ENCODE measurements at regions not wholly inside any gene's neighbourhood (a gene's known extent, or its start where the extent isn't known, plus 50 kb on each side); places are given as distances from the start of the nearest gene placed in this dataset.
"Not testable (repeated sequence)": the region's sequence is repeated elsewhere in the genome, so short reads cannot be mapped to it uniquely, and the experiment has no call there.

- no peak for DNase-seq (ENCODE audit: low read depth in 3 of 3, low spot score in 2 of 3)
Observed at GRCh38 chr6:27679964-27680694, 207.2 kb upstream of the ZNF184 start.

DNA sequence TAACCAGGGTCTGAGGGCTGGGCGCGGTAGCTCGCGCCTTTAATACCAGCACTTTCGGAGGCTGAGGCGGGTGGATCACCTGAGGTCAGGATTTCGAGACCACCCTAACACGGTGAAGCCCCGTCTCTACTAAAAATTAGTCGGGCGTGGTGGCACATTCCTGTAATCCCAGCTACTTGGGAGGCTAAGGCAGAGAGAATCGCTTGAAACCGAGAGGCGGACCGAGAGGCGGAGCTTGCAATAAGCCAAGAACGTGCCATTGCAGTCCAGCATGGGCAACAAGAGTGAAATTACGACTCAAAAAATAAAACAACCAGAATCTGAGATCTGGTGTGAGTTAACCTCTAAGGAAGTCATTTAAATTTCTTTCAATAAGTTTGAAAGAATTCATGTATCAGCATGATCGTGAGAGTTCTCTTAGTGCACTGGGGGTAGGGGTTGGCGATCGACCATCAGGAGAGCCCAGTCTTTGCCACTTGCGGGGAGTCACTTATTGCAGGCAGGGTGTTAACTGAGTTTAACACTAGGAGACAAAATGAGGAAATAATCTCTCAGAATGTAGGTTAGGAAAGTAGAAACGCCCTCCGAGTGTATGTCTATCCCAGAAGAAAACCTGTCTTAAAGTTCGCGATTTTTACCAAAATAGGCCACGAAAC is 206.5 kb upstream of the ZNF184 start:
- no peak for DNase-seq (ENCODE audit: low read depth in 3 of 3, low spot score in 2 of 3)

DNA sequence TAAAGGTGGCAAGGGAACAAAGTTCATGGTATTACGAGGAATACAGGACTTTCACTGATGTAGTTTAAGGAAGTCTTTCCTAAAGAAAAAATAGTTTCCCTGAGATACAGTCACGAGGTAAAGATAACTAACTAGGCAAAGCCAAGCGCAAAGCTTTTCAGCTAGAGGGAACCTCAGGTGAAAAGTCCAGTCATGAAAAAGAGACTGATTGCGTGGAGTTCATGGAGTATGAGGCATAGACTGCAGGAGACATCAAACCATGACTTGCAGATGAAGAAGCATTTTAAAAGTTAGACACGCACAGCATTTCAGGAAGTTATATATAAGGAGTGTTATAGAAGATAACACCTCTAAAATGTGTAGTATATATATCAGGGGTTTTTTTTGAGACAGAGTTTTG is 205.6 kb upstream of the ZNF184 start:
- DNase-seq (ENCODE audit: low read depth in 3 of 3, low spot score in 2 of 3): no peak

DNA sequence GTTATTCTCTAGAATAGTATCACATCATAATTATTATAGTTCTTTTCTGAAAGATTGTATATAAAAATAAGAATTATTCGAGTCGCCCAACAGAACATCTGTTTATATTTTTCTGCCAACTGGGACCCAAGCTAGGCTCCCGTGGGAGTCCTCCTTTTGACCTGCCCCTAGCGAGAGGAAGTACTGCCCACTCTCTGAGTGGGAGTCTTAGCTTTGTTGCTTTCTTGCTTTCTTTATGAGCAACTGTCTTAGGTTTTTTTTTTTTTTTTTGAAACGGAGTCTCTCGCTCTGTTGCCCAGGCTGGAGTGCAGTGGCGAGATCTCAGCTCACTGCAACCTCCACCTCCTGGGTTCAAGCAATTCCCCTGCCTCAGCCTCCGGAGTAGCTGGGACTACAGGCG is 202.0 kb upstream of the ZNF184 start:
- DNase-seq (ENCODE audit: low read depth in 3 of 3, low spot score in 2 of 3): no peak

DNA sequence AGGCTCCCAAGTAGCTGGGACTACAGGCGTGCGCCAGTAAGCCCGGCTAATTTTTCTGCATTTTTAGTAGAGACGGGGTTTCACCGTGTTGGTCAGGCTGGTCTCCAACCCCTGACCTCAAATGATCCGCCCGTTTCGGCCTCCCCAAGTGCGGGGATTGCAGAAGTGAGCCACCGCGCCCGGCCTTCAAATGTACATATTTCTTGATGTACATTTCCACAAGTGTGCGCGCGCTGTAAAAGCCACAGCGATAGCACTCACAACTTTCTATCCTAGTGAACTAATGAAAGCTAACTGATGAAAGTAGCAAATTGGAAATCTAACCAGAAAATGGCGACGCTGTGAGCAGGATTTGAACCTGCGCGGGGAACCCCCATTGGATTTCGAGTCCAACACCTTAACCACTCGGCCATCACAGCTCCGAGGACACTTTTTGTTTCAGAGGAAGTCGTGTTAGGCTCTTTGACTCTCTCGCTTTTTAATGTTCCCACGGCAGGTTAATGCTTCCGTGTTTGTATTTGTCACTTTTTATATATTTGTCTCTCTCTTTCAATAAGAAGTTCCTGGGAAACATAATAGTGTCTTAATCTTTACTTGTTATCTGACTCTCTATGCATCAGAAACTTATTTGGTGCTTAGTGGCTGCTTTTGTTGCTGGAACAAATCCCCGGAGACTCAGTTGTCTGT is 199.4 kb upstream of the ZNF184 start:
- DNase-seq (ENCODE audit: low read depth in 3 of 3, low spot score in 2 of 3): no peak

- DNase-seq (ENCODE audit: low read depth in 3 of 3, low spot score in 2 of 3): no peak
Observed at GRCh38 chr6:27669624-27670301, 196.9 kb upstream of the ZNF184 start.

GRCh38 chr6:27669295-27669623 is 196.4 kb upstream of the ZNF184 start:
- DNase-seq (ENCODE audit: low read depth in 3 of 3, low spot score in 2 of 3): no peak

- no peak for DNase-seq (ENCODE audit: low read depth in 3 of 3, low spot score in 2 of 3)
Observed at GRCh38 chr6:27668442-27669294, 195.8 kb upstream of the ZNF184 start.

GRCh38 chr6:27667657-27668441 is 194.9 kb upstream of the ZNF184 start:
- DNase-seq (ENCODE audit: low read depth in 3 of 3, low spot score in 2 of 3): no peak

DNA sequence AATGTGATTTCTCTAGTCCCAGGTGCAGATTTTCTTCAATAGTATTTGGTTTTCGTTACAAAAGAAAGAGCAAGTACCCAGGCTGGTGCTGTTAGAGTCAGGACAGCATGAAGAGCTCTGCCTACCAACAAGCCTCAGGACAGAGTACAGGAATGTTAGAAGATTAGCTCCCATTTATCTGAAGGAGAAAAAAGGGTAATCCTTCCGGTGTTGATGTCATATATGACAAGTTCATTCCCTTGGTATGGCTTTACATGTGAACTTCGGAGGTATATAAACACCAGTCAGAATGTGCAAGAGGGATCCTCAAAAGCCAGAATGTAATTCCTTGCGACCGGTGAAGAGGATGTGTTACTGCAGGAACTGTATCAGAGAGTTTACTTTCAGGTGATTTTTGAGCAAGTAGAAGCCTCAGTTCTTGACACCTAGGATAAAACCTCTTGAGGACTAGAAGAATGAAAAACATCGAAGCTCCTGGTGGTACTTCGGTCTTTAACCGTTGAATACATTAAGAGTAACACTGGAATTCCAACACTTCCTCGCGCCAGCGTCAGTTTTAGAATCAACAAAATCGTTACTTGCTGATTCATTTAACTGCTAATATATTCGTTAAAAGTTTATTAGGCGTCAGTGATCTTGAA is 194.2 kb upstream of the ZNF184 start:
- no peak for DNase-seq (ENCODE audit: low read depth in 3 of 3, low spot score in 2 of 3)

DNA sequence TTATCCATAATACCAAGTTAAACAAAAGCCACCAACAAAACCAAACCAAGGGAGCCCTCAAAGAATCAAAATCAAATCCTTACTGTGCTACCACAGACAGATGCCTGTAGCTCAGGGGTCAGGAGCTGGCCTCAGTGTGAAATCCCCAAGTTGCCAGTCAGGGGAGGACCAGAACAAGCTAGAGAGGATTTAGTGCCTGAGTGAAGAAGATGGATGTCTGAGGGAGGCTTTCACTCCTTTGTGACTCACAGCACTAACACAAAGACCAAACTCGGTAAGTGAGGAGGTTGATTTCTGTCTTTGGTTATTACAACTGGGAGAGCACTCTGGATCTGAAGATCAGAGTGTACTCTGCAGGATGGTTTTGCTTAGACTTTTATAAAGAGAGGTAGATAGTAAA is 189.9 kb upstream of the ZNF184 start:
- DNase-seq (ENCODE audit: low read depth in 3 of 3, low spot score in 2 of 3): no peak

GRCh38 chr6:27662212-27662611 is 189.3 kb upstream of the ZNF184 start:
- DNase-seq (ENCODE audit: low read depth in 3 of 3, low spot score in 2 of 3): not testable (repeated sequence)

GRCh38 chr6:27653143-27653825 is 180.4 kb upstream of the ZNF184 start:
- DNase-seq (ENCODE audit: low read depth in 3 of 3, low spot score in 2 of 3): not testable (repeated sequence)

- no peak for DNase-seq (ENCODE audit: low read depth in 3 of 3, low spot score in 2 of 3)
Observed at GRCh38 chr6:27651371-27651732, 178.4 kb upstream of the ZNF184 start.

GRCh38 chr6:27650620-27651370 is 177.9 kb upstream of the ZNF184 start:
- DNase-seq (ENCODE audit: low read depth in 3 of 3, low spot score in 2 of 3): no peak

DNA sequence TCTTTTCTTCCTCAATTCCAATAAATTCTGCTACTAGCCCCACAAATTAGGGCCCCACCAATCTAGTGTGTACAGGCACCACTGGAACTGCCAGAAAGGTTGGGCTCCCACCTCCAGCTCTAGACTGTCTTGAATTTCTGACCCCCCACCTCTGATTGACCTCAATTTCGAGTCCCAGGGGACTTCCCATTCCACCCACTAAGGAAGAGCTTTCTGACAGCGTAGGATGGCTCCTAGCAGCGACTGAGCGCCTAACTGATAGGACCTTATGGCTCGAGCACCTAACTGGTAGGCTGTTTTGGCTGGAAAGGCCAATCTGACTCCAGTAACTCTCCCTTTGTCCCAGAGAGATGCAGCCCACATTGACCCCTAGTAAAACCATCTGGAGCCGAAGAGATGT is 171.6 kb upstream of the ZNF184 start:
- DNase-seq (ENCODE audit: low read depth in 3 of 3, low spot score in 2 of 3): no peak

DNA sequence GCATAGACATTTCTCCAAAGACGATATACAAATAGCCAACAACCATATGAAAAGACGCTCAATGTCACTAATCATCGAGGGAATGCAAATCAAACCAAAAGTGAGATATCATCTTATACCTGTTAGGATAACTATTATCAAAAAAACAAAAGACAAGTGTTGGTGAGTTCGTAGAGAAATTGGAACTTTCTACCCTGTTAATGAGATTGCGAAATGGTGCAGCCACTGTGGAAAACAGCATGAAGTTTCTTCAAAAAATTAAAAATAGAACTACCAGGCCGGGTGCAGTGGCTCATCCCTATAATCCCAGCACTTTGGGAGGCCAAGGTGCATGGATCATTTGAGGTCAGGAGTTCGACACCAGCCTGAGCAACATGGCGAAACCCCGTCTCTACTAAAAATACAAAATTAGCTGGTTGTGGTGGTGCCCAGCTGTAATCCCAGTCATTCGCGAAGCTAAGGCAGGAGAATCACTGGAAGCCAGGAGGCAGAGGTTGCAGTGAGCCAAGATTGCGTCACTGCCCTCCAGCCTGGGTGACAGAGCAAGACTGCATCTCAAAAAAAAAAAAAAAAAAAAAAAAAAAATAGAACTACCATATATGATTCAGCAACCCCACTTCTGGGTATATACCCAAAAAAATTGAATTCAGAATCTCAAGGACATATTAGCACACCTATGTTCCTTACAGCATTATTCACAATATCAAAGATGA is 170.0 kb upstream of the ZNF184 start:
- DNase-seq (ENCODE audit: low read depth in 3 of 3, low spot score in 2 of 3): no peak

Measured in right renal cortex interstitium (tissue), 3 donors.